ENCODE measurements at regions not wholly inside any gene's neighbourhood (a gene's known extent, or its start where the extent isn't known, plus 50 kb on each side); places are given as distances from the start of the nearest gene placed in this dataset.
A peak's percentile ranks its signal among the peaks of the same experiment; 100 is the strongest.

GRCh38 chr14:56491299-56492285, 88.0 kb upstream of the TMEM260 start:
- CTCF ChIA-PET: interaction anchor here (0.6 to 2.4 kb wide), 26 partner anchors 9 to 1069 kb away, joined by 3 to 8 read pairs (median 3); no protein-coding TSS in a partner anchor

DNA sequence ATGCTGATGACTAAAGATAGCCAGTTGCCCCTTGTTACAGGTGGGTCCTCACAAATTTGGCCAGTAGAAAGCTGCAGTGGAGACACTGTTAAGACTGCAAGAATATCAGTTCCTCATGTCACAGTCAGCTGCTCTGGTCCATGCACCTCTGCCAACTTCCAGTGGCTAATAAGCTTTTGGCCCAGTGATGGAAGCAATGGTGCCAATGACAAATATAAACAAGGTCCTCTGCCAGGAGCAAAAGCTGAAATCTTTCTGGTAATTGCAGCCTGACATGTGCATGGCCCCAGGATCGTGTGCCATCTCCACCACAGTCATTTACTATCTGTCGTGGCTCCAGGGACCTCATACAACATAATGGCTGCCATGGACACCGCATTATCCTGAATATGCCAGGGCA, 85.4 kb upstream of the TMEM260 start:
- H3K9me3 ChIP-seq (ENCODE audit: control extremely low read depth in 1 of 5, control insufficient read depth in 4 of 5, insufficient read depth in 2 of 5, low read depth in 1 of 5, low read length in 4 of 5): no peaks in the 10 kb centered on the region
- ChIA-PET POLR2A (no interaction called here), CTCF (interaction anchor here (0.9 to 2.1 kb wide), 4 partner anchors 12 to 822 kb away, joined by 3 to 6 read pairs (median 4); no protein-coding TSS in a partner anchor)
- H3K4me3 ChIP-seq (ENCODE audit: control insufficient read depth in 1 of 7, extremely low read depth in 1 of 7, insufficient read depth in 4 of 7, low read depth in 2 of 7, low read length in 6 of 7): no peak overlapping the region
- H3K27ac ChIP-seq (ENCODE audit: insufficient read depth in 1 of 2, low read depth in 1 of 2, low read length in 2 of 2, poor library complexity in 1 of 2, severe bottlenecking in 2 of 2): no peak overlapping the region
- 92% methylated on average over 2 of the region's 3 CpGs for WGBS (ENCODE audit: insufficient coverage)
- no peaks in the 10 kb centered on the region for H3K36me3 ChIP-seq (ENCODE audit: control insufficient read depth in 4 of 4, insufficient read depth in 4 of 4, low read length in 3 of 4)
- DNase-seq: no peak
- H3K4me1 ChIP-seq (ENCODE audit: control extremely low read depth in 1 of 4, control insufficient read depth in 4 of 4, insufficient read depth in 4 of 4, low read length in 3 of 4): peaks cover 0 to 5% (median 0%) of the 10 kb centered on the region in 4 experiments
- peaks cover 0 to 9% (median 0%) of the 10 kb centered on the region in 5 experiments for H3K27me3 ChIP-seq (replicated peaks in 2 of 5; ENCODE audit: control insufficient read depth in 4 of 5, insufficient read depth in 5 of 5, low read length in 4 of 5)

More at GRCh38 chr14:56491299-56492285, 88.0 kb upstream of the TMEM260 start:
- POLR2A ChIA-PET: no interaction called here
- Histone ChIP-seq H3K27me3 (replicated peaks in 2 of 5; ENCODE audit: control insufficient read depth in 4 of 5, insufficient read depth in 5 of 5, low read length in 4 of 5) (peaks cover 0 to 8% (median 0%) of the 10 kb centered on the region in 5 experiments), H3K4me1 (ENCODE audit: control extremely low read depth in 1 of 4, control insufficient read depth in 4 of 4, insufficient read depth in 4 of 4, low read length in 3 of 4) (peaks cover 0 to 5% (median 0%) of the 10 kb centered on the region in 4 experiments), H3K4me3 (ENCODE audit: control insufficient read depth in 1 of 7, extremely low read depth in 1 of 7, insufficient read depth in 4 of 7, low read depth in 2 of 7, low read length in 6 of 7) (peak overlapping the region in 2 of 7 experiments; percentile 25 to 35), H3K9me3 (ENCODE audit: control extremely low read depth in 1 of 5, control insufficient read depth in 4 of 5, insufficient read depth in 2 of 5, low read depth in 1 of 5, low read length in 4 of 5) (no peaks in the 10 kb centered on the region), H3K27ac (ENCODE audit: insufficient read depth in 1 of 2, low read depth in 1 of 2, low read length in 2 of 2, poor library complexity in 1 of 2, severe bottlenecking in 2 of 2) (no peak overlapping the region), H3K36me3 (ENCODE audit: control insufficient read depth in 4 of 4, insufficient read depth in 4 of 4, low read length in 3 of 4) (no peaks in the 10 kb centered on the region)
- peak; percentile 56 to 65 (median 65) for DNase-seq
- 15% methylated on average over 7 of the region's 10 CpGs for WGBS (ENCODE audit: insufficient coverage)

DNA sequence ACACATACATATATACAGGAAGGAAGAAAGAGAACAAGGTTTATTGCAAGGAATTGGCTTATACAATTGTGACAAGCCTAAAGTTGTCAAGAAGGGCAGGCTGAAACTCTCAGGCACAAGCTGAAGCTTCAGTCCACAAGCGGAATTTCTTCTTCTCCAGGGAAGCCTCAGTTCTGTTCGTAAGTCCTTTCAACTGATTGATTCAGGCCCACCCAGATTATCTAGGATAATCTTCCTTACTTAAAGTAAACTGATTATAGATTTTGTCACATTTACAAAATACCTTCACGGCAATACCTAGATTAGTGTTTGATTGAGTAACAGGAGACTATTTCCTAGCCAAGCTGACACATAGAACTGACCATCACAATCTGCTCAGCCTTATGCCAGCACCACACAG, 81.5 kb upstream of the TMEM260 start:
- H3K4me1 ChIP-seq (ENCODE audit: control extremely low read depth in 1 of 4, control insufficient read depth in 4 of 4, insufficient read depth in 4 of 4, low read length in 3 of 4): no peaks in the 10 kb centered on the region
- peaks cover 0 to 14% (median 0%) of the 10 kb centered on the region in 5 experiments for H3K27me3 ChIP-seq (replicated peaks in 2 of 5; ENCODE audit: control insufficient read depth in 4 of 5, insufficient read depth in 5 of 5, low read length in 4 of 5)
- POLR2A ChIA-PET: no interaction called here
- DNase-seq: no peak
- 100% methylated on average over 2 of the region's 3 CpGs for WGBS (ENCODE audit: insufficient coverage)
- H3K36me3 ChIP-seq (ENCODE audit: control insufficient read depth in 4 of 4, insufficient read depth in 4 of 4, low read length in 3 of 4): no peaks in the 10 kb centered on the region
- no peak overlapping the region for H3K27ac ChIP-seq (ENCODE audit: insufficient read depth in 1 of 2, low read depth in 1 of 2, low read length in 2 of 2, poor library complexity in 1 of 2, severe bottlenecking in 2 of 2)
- H3K9me3 ChIP-seq (ENCODE audit: control extremely low read depth in 1 of 5, control insufficient read depth in 4 of 5, insufficient read depth in 2 of 5, low read depth in 1 of 5, low read length in 4 of 5): no peaks in the 10 kb centered on the region
- CTCF ChIA-PET: no interaction called here
- no peak overlapping the region for H3K4me3 ChIP-seq (ENCODE audit: control insufficient read depth in 1 of 7, extremely low read depth in 1 of 7, insufficient read depth in 4 of 7, low read depth in 2 of 7, low read length in 6 of 7)

- Histone ChIP-seq H3K4me3 (ENCODE audit: control insufficient read depth in 1 of 7, extremely low read depth in 1 of 7, insufficient read depth in 4 of 7, low read depth in 2 of 7, low read length in 6 of 7) (no peak overlapping the region), H3K9me3 (ENCODE audit: control extremely low read depth in 1 of 5, control insufficient read depth in 4 of 5, insufficient read depth in 2 of 5, low read depth in 1 of 5, low read length in 4 of 5) (no peaks in the 10 kb centered on the region), H3K27ac (ENCODE audit: insufficient read depth in 1 of 2, low read depth in 1 of 2, low read length in 2 of 2, poor library complexity in 1 of 2, severe bottlenecking in 2 of 2) (no peak overlapping the region), H3K36me3 (ENCODE audit: control insufficient read depth in 4 of 4, insufficient read depth in 4 of 4, low read length in 3 of 4) (no peaks in the 10 kb centered on the region), H3K4me1 (ENCODE audit: control extremely low read depth in 1 of 4, control insufficient read depth in 4 of 4, insufficient read depth in 4 of 4, low read length in 3 of 4) (no peaks in the 10 kb centered on the region), H3K27me3 (replicated peaks in 2 of 5; ENCODE audit: control insufficient read depth in 4 of 5, insufficient read depth in 5 of 5, low read length in 4 of 5) (peaks cover 0 to 16% (median 4%) of the 10 kb centered on the region in 5 experiments)
- no peak for DNase-seq
- 75% methylated on average over 4 of the region's 5 CpGs for WGBS (ENCODE audit: insufficient coverage)
- ChIA-PET CTCF (no interaction called here), POLR2A (no interaction called here)
These were observed 77.6 kb upstream of the TMEM260 start for GRCh38 chr14:56501909-56502530.

DNA sequence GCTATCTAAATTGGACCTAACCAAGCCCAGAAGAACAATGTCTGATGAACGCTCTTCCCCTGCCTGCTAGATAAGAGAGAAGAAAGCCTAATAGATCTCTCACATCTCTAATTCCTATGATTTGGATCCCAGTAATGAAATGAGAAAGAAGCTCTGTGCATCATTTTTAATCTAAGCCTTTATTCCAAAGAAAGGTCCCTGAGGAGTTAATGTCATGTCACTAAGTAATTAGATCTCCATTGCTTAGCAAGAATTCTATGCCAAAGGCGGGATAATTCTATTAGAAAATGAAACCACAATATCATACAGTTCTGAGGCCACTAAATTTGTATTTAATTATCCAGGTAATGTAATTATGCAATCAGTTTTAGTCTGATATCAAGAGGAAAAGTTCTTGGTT, 74.2 kb upstream of the TMEM260 start:
- H3K36me3 ChIP-seq (ENCODE audit: control insufficient read depth in 4 of 4, insufficient read depth in 4 of 4, low read length in 3 of 4): no peaks in the 10 kb centered on the region
- CTCF ChIA-PET: interaction anchor here (1.1 to 1.2 kb wide), 2 partner anchors 16 to 47 kb away, joined by 3 to 4 read pairs; no protein-coding TSS in a partner anchor

GRCh38 chr14:56512521-56512920, 67.1 kb upstream of the TMEM260 start:
- Histone ChIP-seq H3K27ac (ENCODE audit: insufficient read depth in 1 of 2, low read depth in 1 of 2, low read length in 2 of 2, poor library complexity in 1 of 2, severe bottlenecking in 2 of 2) (no peak overlapping the region), H3K9me3 (ENCODE audit: control extremely low read depth in 1 of 5, control insufficient read depth in 4 of 5, insufficient read depth in 2 of 5, low read depth in 1 of 5, low read length in 4 of 5) (peaks cover 0 to 2% (median 0%) of the 10 kb centered on the region in 5 experiments), H3K4me3 (ENCODE audit: control insufficient read depth in 1 of 7, extremely low read depth in 1 of 7, insufficient read depth in 4 of 7, low read depth in 2 of 7, low read length in 6 of 7) (no peak overlapping the region), H3K27me3 (replicated peaks in 2 of 5; ENCODE audit: control insufficient read depth in 4 of 5, insufficient read depth in 5 of 5, low read length in 4 of 5) (peaks cover 0 to 13% (median 0%) of the 10 kb centered on the region in 5 experiments), H3K36me3 (ENCODE audit: control insufficient read depth in 4 of 4, insufficient read depth in 4 of 4, low read length in 3 of 4) (no peaks in the 10 kb centered on the region), H3K4me1 (ENCODE audit: control extremely low read depth in 1 of 4, control insufficient read depth in 4 of 4, insufficient read depth in 4 of 4, low read length in 3 of 4) (no peaks in the 10 kb centered on the region)
- no peak for DNase-seq
- WGBS (ENCODE audit: insufficient coverage): 100% methylated on average over 2 of the region's 3 CpGs
- ChIA-PET CTCF (no interaction called here), POLR2A (no interaction called here)

More for the DNA sequence above, 74.2 kb upstream of the TMEM260 start:
- Histone ChIP-seq H3K27me3 (replicated peaks in 2 of 5; ENCODE audit: control insufficient read depth in 4 of 5, insufficient read depth in 5 of 5, low read length in 4 of 5) (peaks cover 0 to 10% (median 4%) of the 10 kb centered on the region in 5 experiments), H3K4me1 (ENCODE audit: control extremely low read depth in 1 of 4, control insufficient read depth in 4 of 4, insufficient read depth in 4 of 4, low read length in 3 of 4) (no peaks in the 10 kb centered on the region), H3K27ac (ENCODE audit: insufficient read depth in 1 of 2, low read depth in 1 of 2, low read length in 2 of 2, poor library complexity in 1 of 2, severe bottlenecking in 2 of 2) (no peak overlapping the region), H3K4me3 (ENCODE audit: control insufficient read depth in 1 of 7, extremely low read depth in 1 of 7, insufficient read depth in 4 of 7, low read depth in 2 of 7, low read length in 6 of 7) (no peak overlapping the region), H3K9me3 (ENCODE audit: control extremely low read depth in 1 of 5, control insufficient read depth in 4 of 5, insufficient read depth in 2 of 5, low read depth in 1 of 5, low read length in 4 of 5) (no peaks in the 10 kb centered on the region)
- WGBS (ENCODE audit: insufficient coverage): 88% methylated on average over 1 of the region's 2 CpGs
- POLR2A ChIA-PET: no interaction called here
- no peak for DNase-seq

Measured in common myeloid progenitor, CD34-positive (primary cell).